ENCODE measurements at regions not wholly inside any gene's neighbourhood (a gene's known extent, or its start where the extent isn't known, plus 50 kb on each side); places are given as distances from the start of the nearest gene placed in this dataset.

DNA sequence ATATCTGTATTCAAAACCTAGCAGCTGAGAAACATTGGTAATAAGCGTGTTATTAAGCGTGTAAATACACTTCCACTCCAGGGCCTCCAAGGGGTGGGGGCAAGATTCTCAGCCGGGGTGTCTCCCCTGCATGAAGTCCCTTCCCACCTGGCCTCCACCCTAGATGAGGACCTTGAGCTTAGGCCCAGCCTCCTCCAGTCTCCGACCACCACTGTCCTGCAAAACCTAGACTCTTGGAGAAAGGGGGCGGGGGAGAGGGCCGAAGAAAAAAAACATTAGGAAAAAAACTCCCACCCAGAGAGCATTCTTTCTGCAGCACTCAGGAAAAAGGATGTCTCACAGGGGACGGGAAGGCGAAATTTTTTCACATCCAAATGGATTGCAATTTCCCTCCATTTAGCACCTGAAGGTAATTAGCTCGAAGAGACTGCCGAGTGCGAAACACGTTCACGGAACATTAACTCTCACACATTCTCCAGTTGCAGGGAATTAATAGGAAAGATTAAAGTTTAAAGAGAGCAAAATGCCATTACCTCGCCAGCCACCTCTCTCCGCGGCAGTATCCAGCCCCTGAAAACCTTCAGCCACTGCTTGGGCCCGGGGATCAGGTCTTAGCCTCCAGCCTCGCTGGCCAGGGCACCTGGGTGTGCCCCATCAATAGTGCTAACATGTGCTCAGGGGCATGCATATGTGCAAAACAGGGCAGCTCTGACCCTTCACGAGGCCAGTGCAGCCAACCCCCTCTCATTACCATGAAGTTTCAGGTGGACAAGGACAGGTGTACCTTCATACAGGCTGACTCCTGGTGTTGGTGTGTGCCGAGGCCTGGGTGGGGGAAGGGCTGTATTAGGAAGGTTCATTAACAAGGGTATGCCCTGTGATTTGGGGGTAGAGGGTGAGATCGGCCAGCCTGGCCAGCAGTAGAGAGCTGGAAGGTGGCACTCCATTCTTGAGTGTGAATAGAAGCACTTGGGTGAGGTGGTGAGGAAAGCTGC, 77.2 kb downstream of the HIF1AN start:
- H3K4me1 ChIP-seq (ENCODE audit: control insufficient read depth, low read depth, low read length), result no peaks in the 10 kb centered on the region
- H3K27me3 ChIP-seq (ENCODE audit: control insufficient read depth, insufficient read depth, low read length), result no peaks in the 10 kb centered on the region
- no peaks in the 10 kb centered on the region for H3K9me3 ChIP-seq (ENCODE audit: control insufficient read depth, low read depth, low read length)

DNA sequence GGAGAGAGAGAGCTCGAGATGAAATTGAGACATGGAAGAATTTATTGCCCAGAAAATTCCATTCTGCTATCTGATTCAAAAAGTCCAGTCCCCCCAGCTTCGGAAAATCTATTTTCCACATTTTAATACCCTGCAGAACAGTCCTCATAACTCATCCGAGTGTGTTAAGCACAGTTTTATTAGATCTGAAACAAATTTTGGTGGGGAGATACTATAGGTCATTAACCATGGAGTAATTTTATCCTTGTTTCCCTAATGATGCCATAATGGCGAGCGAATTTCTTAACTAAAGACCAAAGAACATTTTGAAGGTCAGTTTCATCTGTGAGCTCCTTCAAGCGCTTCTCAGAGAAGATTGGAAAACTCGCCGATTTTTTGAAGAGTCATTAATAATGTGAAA, 78.1 kb downstream of the HIF1AN start:
- Histone ChIP-seq H3K9ac (ENCODE audit: low read length) (no peak overlapping the region), H3K36me3 (ENCODE audit: control insufficient read depth, low read depth, low read length) (no peaks in the 10 kb centered on the region), H3K27me3 (ENCODE audit: control insufficient read depth, insufficient read depth, low read length) (no peaks in the 10 kb centered on the region), H3K9me3 (ENCODE audit: control insufficient read depth, low read depth, low read length) (no peaks in the 10 kb centered on the region), H3K4me3 (ENCODE audit: low read length) (no peak overlapping the region), H3K27ac (ENCODE audit: low read length) (no peak overlapping the region), H3K4me1 (ENCODE audit: control insufficient read depth, low read depth, low read length) (no peaks in the 10 kb centered on the region)

More for the DNA sequence above, 77.2 kb downstream of the HIF1AN start:
- H3K9ac ChIP-seq (ENCODE audit: low read length), result no peak overlapping the region
- H3K4me3 ChIP-seq (ENCODE audit: low read length), result no peak overlapping the region
- H3K27ac ChIP-seq (ENCODE audit: low read length), result no peak overlapping the region
- no peaks in the 10 kb centered on the region for H3K36me3 ChIP-seq (ENCODE audit: control insufficient read depth, low read depth, low read length)

DNA sequence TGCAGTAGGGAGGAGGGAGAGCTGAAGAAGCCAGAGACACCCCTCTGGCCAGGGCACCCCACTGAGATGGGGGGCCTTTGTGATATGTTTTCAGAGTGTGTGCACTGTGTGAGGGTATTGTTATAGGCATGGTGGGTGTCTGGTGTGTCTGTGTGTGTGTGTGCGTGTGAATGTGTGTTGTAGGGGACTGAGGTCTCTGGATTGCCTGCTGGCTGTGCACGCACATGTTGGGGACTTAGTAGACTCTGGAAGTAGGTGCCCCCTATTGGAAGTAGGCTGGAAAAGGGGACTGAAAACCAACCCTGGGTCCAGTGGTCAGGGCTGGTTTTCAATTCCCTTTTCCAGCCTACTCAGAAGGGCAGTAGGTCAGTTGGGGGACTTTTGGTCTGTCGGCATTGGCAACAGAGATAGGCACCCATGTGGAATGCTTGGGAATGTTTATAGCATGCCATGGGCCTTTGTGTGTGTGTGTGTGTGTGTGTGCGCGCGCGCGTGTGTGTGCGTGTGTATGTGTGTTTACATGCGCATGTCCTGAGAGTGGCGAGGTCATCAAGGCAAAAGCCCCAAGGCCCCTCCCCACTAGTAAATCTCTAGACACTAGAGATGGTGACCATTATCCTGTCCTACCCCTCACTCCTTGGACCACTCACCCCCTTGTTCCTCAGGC, 78.8 kb downstream of the HIF1AN start:
- no peak overlapping the region for H3K4me3 ChIP-seq (ENCODE audit: low read length)
- no peaks in the 10 kb centered on the region for H3K36me3 ChIP-seq (ENCODE audit: control insufficient read depth, low read depth, low read length)
- no peaks in the 10 kb centered on the region for H3K27me3 ChIP-seq (ENCODE audit: control insufficient read depth, insufficient read depth, low read length)
- no peak overlapping the region for H3K27ac ChIP-seq (ENCODE audit: low read length)
- no peak overlapping the region for H3K9ac ChIP-seq (ENCODE audit: low read length)
- H3K4me1 ChIP-seq (ENCODE audit: control insufficient read depth, low read depth, low read length), result no peaks in the 10 kb centered on the region
- H3K9me3 ChIP-seq (ENCODE audit: control insufficient read depth, low read depth, low read length), result no peaks in the 10 kb centered on the region

DNA sequence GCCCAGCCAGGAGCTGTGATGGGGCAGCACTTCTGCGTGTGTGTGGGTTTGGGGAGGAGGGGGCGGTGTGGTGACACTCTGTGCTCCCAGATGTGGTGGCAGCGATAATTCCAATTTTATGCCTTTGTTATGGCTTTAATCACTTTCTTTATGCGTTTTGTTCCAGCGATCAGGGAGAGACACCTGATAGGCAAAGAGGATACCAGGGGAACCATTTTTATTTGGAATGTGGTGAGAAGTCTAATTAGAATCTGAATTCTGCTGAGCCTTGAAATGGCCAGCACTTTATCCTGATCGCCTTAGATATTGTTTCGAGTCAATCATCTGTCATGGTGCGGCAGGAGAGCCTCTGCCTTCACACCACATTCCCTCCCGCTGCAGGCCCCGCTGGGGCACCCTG, 79.5 kb downstream of the HIF1AN start:
- Histone ChIP-seq H3K27me3 (ENCODE audit: control insufficient read depth, insufficient read depth, low read length) (no peaks in the 10 kb centered on the region), H3K4me3 (ENCODE audit: low read length) (no peak overlapping the region), H3K9ac (ENCODE audit: low read length) (no peak overlapping the region), H3K4me1 (ENCODE audit: control insufficient read depth, low read depth, low read length) (no peaks in the 10 kb centered on the region), H3K36me3 (ENCODE audit: control insufficient read depth, low read depth, low read length) (no peaks in the 10 kb centered on the region), H3K9me3 (ENCODE audit: control insufficient read depth, low read depth, low read length) (no peaks in the 10 kb centered on the region), H3K27ac (ENCODE audit: low read length) (no peak overlapping the region)

DNA sequence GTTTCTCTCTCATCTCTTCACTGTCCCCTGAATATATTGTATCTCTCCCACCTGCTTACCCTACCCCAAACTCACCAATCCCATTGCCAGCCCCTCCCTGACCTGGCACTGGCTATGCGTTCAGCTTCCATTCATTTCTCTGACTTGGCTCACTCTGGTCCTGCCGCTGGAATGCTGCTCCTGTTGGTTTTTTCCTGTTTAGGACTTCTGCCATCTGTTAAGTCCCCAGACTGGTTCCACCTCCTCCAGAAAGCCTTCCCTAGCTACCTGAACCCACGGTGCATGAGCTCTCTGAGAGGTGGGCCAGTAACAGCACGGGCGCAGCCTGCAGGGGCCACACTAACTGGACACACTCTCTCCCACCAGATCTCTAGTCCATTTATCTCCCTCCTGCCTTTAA, 80.2 kb downstream of the HIF1AN start:
- no peaks in the 10 kb centered on the region for H3K4me1 ChIP-seq (ENCODE audit: control insufficient read depth, low read depth, low read length)
- no peak overlapping the region for H3K27ac ChIP-seq (ENCODE audit: low read length)
- H3K36me3 ChIP-seq (ENCODE audit: control insufficient read depth, low read depth, low read length), result no peaks in the 10 kb centered on the region
- no peaks in the 10 kb centered on the region for H3K9me3 ChIP-seq (ENCODE audit: control insufficient read depth, low read depth, low read length)
- H3K27me3 ChIP-seq (ENCODE audit: control insufficient read depth, insufficient read depth, low read length), result no peaks in the 10 kb centered on the region
- H3K9ac ChIP-seq (ENCODE audit: low read length), result no peak overlapping the region
- no peak overlapping the region for H3K4me3 ChIP-seq (ENCODE audit: low read length)

DNA sequence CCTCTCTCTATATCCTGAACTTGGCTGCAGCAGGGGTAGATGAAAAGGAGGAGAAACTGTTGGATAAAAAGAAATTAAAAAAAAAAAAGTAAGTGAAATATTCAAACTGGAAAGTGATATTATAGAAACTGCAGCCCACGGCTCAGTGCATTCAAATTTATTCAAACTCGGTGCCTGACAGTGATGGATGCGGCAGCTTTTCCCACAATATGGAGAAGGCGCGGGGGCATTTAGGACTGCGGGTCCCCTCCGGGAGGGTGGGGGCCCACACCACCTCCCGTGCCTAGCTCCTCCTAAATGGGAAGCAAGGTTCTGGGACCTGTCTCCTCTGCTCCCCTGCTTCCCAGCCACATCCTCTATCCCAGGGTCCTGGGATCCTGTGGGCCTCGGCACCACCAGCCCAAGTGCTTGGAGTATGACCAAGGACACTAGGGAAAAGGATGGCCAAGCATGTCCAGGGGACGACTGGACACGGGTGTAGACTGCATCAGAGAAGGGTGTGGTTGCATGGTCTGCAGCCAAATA, 82.4 kb downstream of the HIF1AN start:
- no peaks in the 10 kb centered on the region for H3K9me3 ChIP-seq (ENCODE audit: control insufficient read depth, low read depth, low read length)
- no peaks in the 10 kb centered on the region for H3K36me3 ChIP-seq (ENCODE audit: control insufficient read depth, low read depth, low read length)
- H3K4me3 ChIP-seq (ENCODE audit: low read length), result no peak overlapping the region
- no peak overlapping the region for H3K27ac ChIP-seq (ENCODE audit: low read length)
- no peaks in the 10 kb centered on the region for H3K27me3 ChIP-seq (ENCODE audit: control insufficient read depth, insufficient read depth, low read length)
- H3K9ac ChIP-seq (ENCODE audit: low read length), result no peak overlapping the region
- no peaks in the 10 kb centered on the region for H3K4me1 ChIP-seq (ENCODE audit: control insufficient read depth, low read depth, low read length)

DNA sequence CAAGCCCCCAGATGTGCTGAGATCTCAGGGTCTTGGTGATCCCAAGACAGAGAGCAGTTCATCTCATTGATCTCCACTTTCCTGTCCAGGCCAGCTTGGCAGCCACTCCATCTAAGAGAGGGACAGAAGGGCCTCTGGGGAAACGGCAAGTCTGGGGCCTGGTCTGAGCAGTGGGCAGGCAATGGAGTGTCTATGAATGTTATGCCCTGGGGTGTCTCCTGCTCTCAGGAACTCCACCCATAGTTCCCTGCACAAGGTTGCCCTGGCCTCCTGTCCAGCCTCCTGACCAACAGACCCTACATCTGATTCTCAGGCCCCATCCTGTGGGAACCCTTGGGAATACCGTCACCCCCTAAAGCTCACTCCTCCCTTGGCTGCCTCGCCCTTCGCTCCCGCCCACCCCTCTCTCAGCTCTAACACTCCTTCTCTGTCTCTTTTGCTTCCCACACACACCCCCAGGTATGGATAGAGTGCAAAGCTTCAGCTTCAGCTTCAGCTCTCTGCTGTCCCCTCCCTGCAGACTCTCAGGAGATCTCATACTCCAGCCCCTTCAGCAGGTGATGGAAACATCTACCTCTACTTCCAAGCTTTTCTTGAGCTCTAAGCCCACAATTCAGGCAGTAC, 83.0 kb downstream of the HIF1AN start:
- Histone ChIP-seq H3K9ac (ENCODE audit: low read length) (no peak overlapping the region), H3K9me3 (ENCODE audit: control insufficient read depth, low read depth, low read length) (no peaks in the 10 kb centered on the region), H3K27ac (ENCODE audit: low read length) (no peak overlapping the region), H3K36me3 (ENCODE audit: control insufficient read depth, low read depth, low read length) (no peaks in the 10 kb centered on the region), H3K4me3 (ENCODE audit: low read length) (no peak overlapping the region), H3K4me1 (ENCODE audit: control insufficient read depth, low read depth, low read length) (no peaks in the 10 kb centered on the region), H3K27me3 (ENCODE audit: control insufficient read depth, insufficient read depth, low read length) (no peaks in the 10 kb centered on the region)

DNA sequence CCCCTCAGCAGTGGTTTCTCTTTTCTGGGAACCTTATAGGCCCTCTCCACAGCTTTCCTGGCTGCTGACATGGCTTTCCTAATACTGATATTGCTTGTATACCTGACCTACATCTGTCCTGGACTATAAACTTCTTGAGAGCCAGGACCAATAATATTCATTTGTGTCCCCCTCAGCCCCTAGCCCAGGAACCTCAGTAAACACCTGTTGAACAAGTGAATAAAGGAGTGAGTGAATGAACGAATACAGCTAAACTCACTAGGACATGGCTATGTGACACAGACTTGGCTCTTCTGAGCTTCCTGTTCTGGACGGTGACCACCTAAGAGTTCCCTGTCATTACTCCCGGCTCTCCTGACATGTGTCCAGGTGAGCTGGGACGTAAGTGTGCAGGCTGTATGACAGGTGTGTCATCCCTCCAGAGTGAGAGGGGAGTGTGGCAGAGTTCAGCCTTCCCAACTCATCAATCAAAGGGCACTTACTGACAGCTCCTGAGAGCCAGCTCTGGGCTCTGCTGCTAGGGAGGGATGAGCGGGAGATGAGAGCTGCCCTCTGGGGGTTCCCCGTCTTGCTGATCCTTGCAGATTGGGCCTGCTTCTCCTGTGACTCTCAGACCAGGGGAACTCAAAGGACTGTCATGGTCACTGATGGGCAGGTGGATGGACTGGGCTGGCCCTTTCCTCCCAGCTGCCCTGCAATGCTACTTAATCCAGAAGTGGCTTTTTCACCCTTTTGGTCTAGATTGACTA, 84.5 kb downstream of the HIF1AN start:
- H3K27me3 ChIP-seq (ENCODE audit: control insufficient read depth, insufficient read depth, low read length), result peaks cover 9% of the 10 kb centered on the region

DNA sequence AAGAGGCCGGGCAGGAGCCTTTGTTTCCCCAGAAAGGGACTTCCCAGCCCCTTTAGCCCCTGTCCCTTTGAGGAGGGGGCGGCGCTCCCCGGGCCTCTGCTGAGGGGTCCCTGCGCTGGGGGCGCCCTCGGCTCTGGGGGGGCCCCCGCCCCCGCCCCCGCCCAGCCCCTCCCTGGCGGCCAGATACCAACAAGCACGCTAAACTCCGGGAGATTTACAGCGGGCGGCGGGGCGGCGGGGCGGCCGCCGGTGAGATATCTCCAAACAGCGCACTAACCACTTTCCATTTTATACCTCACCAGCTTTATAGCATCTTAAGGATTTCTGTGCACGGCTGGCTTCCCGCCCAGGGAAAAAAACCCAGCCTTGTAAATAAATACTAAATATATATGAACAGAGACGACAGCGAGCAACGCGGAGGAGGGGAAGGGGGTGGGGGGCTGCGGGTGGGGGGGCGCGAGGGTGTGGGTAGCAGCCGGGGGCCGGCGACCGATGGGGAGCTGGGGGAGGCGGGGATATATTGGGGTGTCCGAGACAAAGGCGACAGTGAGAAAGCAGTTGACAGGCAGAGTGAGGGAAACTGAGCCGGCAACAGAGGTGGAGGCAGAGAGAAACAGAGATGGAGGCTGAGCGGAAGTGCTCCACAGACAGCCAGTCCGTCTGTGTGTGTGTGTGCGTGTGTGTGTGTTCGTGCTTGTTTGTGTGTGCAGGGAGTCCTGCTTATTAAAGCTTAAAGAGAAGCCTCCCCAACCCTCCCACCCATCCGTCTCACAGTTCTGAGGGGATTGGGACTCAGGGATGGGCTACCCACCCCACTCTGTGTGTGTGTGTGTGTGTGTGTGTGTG, 85.8 kb downstream of the HIF1AN start:
- Histone ChIP-seq H3K9ac (ENCODE audit: low read length) (no peak overlapping the region), H3K36me3 (ENCODE audit: control insufficient read depth, low read depth, low read length) (no peaks in the 10 kb centered on the region), H3K27ac (ENCODE audit: low read length) (no peak overlapping the region), H3K27me3 (ENCODE audit: control insufficient read depth, insufficient read depth, low read length) (peaks cover 9% of the 10 kb centered on the region), H3K9me3 (ENCODE audit: control insufficient read depth, low read depth, low read length) (no peaks in the 10 kb centered on the region), H3K4me1 (ENCODE audit: control insufficient read depth, low read depth, low read length) (peaks cover 14% of the 10 kb centered on the region), H3K4me3 (ENCODE audit: low read length) (no peak overlapping the region)

More for the DNA sequence above, 84.5 kb downstream of the HIF1AN start:
- Histone ChIP-seq H3K36me3 (ENCODE audit: control insufficient read depth, low read depth, low read length) (no peaks in the 10 kb centered on the region), H3K9ac (ENCODE audit: low read length) (no peak overlapping the region), H3K9me3 (ENCODE audit: control insufficient read depth, low read depth, low read length) (no peaks in the 10 kb centered on the region), H3K27ac (ENCODE audit: low read length) (no peak overlapping the region), H3K4me1 (ENCODE audit: control insufficient read depth, low read depth, low read length) (peaks cover 6% of the 10 kb centered on the region), H3K4me3 (ENCODE audit: low read length) (no peak overlapping the region)

DNA sequence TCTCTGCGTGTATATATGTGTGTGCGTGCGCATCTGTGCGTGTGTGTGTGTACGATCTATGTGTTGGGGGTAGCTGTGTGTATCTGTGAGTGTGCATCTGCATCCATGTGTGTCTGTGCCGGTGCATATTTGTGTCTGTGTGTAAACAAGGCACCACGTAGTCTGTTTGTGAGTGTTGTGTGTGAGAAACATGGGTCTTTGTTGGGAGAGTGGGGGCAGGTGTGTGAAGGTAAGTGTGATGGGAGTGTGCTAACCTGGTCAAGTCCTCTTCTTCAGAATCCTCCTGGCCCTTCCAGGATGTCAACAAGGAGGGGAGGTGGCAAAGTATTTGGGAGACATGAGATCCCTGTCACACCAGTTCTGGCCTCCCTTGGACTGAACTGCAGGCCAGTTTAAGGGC, 87.2 kb downstream of the HIF1AN start:
- Histone ChIP-seq H3K27me3 (ENCODE audit: control insufficient read depth, insufficient read depth, low read length) (peaks cover 9% of the 10 kb centered on the region), H3K27ac (ENCODE audit: low read length) (no peak overlapping the region), H3K9ac (ENCODE audit: low read length) (no peak overlapping the region), H3K36me3 (ENCODE audit: control insufficient read depth, low read depth, low read length) (no peaks in the 10 kb centered on the region), H3K9me3 (ENCODE audit: control insufficient read depth, low read depth, low read length) (no peaks in the 10 kb centered on the region), H3K4me1 (ENCODE audit: control insufficient read depth, low read depth, low read length) (peaks cover 14% of the 10 kb centered on the region), H3K4me3 (ENCODE audit: low read length) (no peak overlapping the region)

All from iPS-18a (cell line).